GM13976 (cell line): ENCODE measurements at regions not wholly inside any gene's neighbourhood (a gene's known extent, or its start where the extent isn't known, plus 50 kb on each side); places are given as distances from the start of the nearest gene placed in this dataset.

Source experiments
- DNase-seq: peaks from one replicate; pipeline ENCODE4 v3.0.0; 2012; ENCODE audit warnings: low spot score
- CTCF ChIP-seq: IDR thresholded peaks from 2 replicates; pipeline ENCODE4 v1.5.1; 2012; ENCODE audit warnings: borderline replicate concordance, mild to moderate bottlenecking; ENCODE audit not compliant: insufficient read depth; ENCODE audit errors: extremely low read depth, missing control alignments, control extremely low read depth
- in situ Hi-C: fragments of 300-500 bp; cut with MboI; formaldehyde crosslinking; loops from one replicate; pipeline ENCODE4 v1.12.0; 2022; ENCODE audit warnings: low sequenced_read_pairs, mixed read lengths, inconsistent platforms; ENCODE audit not compliant: unreplicated experiment

DNA sequence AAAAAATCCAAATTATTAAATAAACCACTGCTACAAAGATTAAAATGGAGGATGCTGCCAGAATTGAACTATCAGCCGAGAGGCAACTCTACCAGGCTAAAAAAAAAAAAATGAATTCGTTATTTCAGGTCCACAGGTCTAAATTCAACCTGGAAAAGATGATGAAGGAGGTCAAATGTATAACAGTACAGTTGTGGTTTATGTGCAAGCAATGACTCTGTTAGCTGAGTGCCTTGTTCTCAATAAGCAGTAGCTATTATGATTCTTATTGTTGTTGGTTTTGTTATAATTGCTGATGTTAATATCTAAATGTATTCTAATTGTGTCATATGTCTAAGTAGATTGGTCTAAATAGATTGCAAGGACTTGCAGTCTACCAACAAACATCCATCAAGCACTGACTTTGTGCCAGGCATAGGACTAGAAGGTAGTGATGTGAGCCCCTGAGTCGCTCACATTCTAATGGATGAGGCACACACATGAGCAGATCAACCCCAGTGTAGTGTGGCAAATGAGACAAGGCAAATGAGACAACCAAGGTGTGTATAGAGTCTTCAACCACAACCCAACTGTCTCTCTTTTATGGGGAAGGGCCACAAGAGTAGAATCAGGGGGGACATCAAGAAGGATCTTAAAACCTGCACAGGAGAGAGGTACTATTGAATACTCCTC, 77.0 kb upstream of the PLEKHG7 start:
- no peak for DNase-seq
- TF ChIP-seq CTCF = no peak
- in situ Hi-C loops = no loop called here

GRCh38 chr12:92624236-92624635, 78.6 kb upstream of the PLEKHG7 start:
- no peak for DNase-seq
- in situ Hi-C loops = no loop called here
- TF ChIP-seq CTCF = no peak

DNA sequence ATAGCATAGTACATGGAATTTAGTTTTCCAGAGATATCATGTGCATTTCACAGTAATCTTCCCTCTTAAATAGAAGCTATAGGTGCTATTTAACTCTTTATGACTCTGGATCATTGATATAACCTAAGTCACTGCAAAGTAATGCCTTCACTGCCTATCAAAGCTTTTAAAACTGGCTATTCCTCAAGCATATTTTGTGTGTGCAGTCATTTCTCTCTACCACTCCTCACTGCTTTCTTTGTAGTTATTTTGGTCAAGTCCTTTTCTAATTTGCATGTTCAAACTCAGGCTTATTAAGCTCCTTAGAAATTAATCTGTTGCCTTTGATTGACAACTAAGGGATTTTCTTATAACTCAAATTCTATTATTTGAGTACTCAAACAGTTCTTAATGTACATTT, 79.4 kb upstream of the PLEKHG7 start:
- in situ Hi-C loops = no loop called here
- no peak for DNase-seq
- TF ChIP-seq CTCF = no peak

GRCh38 chr12:92621833-92622232, 81.0 kb upstream of the PLEKHG7 start:
- DNase-seq = no peak
- in situ Hi-C loops = no loop called here
- no peak for TF ChIP-seq CTCF

GRCh38 chr12:92621312-92621711, 81.5 kb upstream of the PLEKHG7 start:
- in situ Hi-C loops = no loop called here
- DNase-seq = no peak
- no peak for TF ChIP-seq CTCF

GRCh38 chr12:92619730-92620684, 82.8 kb upstream of the PLEKHG7 start:
- in situ Hi-C loops = no loop called here
- DNase-seq = no peak

More at GRCh38 chr12:92619730-92620684, 82.8 kb upstream of the PLEKHG7 start:
- peak; percentile 3 for TF ChIP-seq CTCF
